ENCODE measurements at regions not wholly inside any gene's neighbourhood (a gene's known extent, or its start where the extent isn't known, plus 50 kb on each side); places are given as distances from the start of the nearest gene placed in this dataset.

GRCh38 chr5:173780235-173781234, 107.6 kb upstream of the CPEB4 start:
- no peak for DNase-seq (ENCODE audit: low spot score)

GRCh38 chr5:173781432-173781815, 106.7 kb upstream of the CPEB4 start:
- no peak for DNase-seq (ENCODE audit: low spot score)

GRCh38 chr5:173781816-173782670, 106.1 kb upstream of the CPEB4 start:
- DNase-seq (ENCODE audit: low spot score): no peak

GRCh38 chr5:173782671-173783101, 105.5 kb upstream of the CPEB4 start:
- no peak for DNase-seq (ENCODE audit: low spot score)

GRCh38 chr5:173783371-173783770, 104.8 kb upstream of the CPEB4 start:
- no peak for DNase-seq (ENCODE audit: low spot score)

- no peak for DNase-seq (ENCODE audit: low spot score)
Measured at GRCh38 chr5:173785400-173785799, 102.7 kb upstream of the CPEB4 start.

GRCh38 chr5:173785866-173786265, 102.3 kb upstream of the CPEB4 start:
- DNase-seq (ENCODE audit: low spot score): no peak

- no peak for DNase-seq (ENCODE audit: low spot score)
Measured at GRCh38 chr5:173786286-173787187, 101.6 kb upstream of the CPEB4 start.

GRCh38 chr5:173789031-173789920, 98.9 kb upstream of the CPEB4 start:
- DNase-seq (ENCODE audit: low spot score): no peak

GRCh38 chr5:173790177-173790719, 97.9 kb upstream of the CPEB4 start:
- no peak for DNase-seq (ENCODE audit: low spot score)

GRCh38 chr5:173790836-173791546, 97.2 kb upstream of the CPEB4 start:
- no peak for DNase-seq (ENCODE audit: low spot score)

- DNase-seq (ENCODE audit: low spot score): no peak
Measured at GRCh38 chr5:173791878-173792277, 96.3 kb upstream of the CPEB4 start.

- no peak for DNase-seq (ENCODE audit: low spot score)
Measured at GRCh38 chr5:173792781-173793547, 95.2 kb upstream of the CPEB4 start.

- no peak for DNase-seq (ENCODE audit: low spot score)
Measured at GRCh38 chr5:173793648-173794548, 94.3 kb upstream of the CPEB4 start.

GRCh38 chr5:173794901-173795416, 93.2 kb upstream of the CPEB4 start:
- no peak for DNase-seq (ENCODE audit: low spot score)

- DNase-seq (ENCODE audit: low spot score): no peak
Measured at GRCh38 chr5:173795601-173796000, 92.5 kb upstream of the CPEB4 start.
